ENCODE measurements at regions not wholly inside any gene's neighbourhood (a gene's known extent, or its start where the extent isn't known, plus 50 kb on each side); places are given as distances from the start of the nearest gene placed in this dataset.
"Not testable (repeated sequence)": the region's sequence is repeated elsewhere in the genome, so short reads cannot be mapped to it uniquely, and the experiment has no call there.

- Histone ChIP-seq H3K36me3 (ENCODE audit: control insufficient read depth, insufficient read depth, low read length) (no peaks in the 10 kb centered on the region), H3K27me3 (ENCODE audit: control insufficient read depth, insufficient read depth, low read length) (no peaks in the 10 kb centered on the region), H3K4me1 (ENCODE audit: control insufficient read depth, insufficient read depth, low read length) (no peaks in the 10 kb centered on the region), H3K9me3 (replicated peaks; ENCODE audit: control insufficient read depth, low read depth, low read length) (no peaks in the 10 kb centered on the region), H3K4me3 (ENCODE audit: low read length) (no peak overlapping the region), H3K27ac (ENCODE audit: low read length) (no peak overlapping the region)
- DNase-seq: no peak
- WGBS (ENCODE audit: insufficient coverage): 56% methylated on average over 4 of the region's 4 CpGs
Measured at GRCh38 chr15:47885920-47886319, 168.6 kb downstream of the SEMA6D start.

DNA sequence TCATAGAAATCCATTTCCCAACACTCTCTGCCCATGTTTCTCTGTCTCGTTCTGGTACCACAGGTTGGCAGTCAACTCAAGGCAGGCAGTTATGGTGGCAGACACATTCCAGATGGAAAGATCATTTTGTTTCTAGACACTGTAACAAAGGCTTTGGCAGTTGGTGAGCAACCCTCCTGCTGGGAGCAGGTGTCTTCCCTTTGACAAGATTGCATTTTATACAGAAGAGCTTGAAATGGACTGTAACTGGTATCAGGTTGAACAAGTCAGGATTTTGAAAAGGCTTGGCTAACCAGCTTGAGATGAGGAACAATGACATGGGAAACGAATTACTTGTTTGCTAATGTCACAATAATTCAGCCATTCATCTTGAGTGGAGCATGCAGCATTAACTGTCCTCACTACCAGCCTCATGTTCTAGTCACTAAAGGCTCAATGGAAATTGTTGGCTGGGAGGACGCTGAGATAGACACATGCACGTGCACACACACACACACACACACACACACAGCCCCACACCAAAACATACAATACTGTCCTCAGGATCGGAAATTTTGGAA is 170.0 kb downstream of the SEMA6D start:
- Histone ChIP-seq H3K36me3 (ENCODE audit: control insufficient read depth, insufficient read depth, low read length) (no peaks in the 10 kb centered on the region), H3K9me3 (replicated peaks; ENCODE audit: control insufficient read depth, low read depth, low read length) (no peaks in the 10 kb centered on the region), H3K27me3 (ENCODE audit: control insufficient read depth, insufficient read depth, low read length) (no peaks in the 10 kb centered on the region), H3K4me1 (ENCODE audit: control insufficient read depth, insufficient read depth, low read length) (no peaks in the 10 kb centered on the region), H3K4me3 (ENCODE audit: low read length) (no peak overlapping the region), H3K27ac (ENCODE audit: low read length) (no peak overlapping the region)
- no peak for DNase-seq
- 67% methylated on average over 2 of the region's 5 CpGs for WGBS (ENCODE audit: insufficient coverage)

GRCh38 chr15:47888385-47889100 is 171.2 kb downstream of the SEMA6D start:
- Histone ChIP-seq H3K36me3 (ENCODE audit: control insufficient read depth, insufficient read depth, low read length) (no peaks in the 10 kb centered on the region), H3K9me3 (replicated peaks; ENCODE audit: control insufficient read depth, low read depth, low read length) (no peaks in the 10 kb centered on the region), H3K27ac (ENCODE audit: low read length) (no peak overlapping the region), H3K4me3 (ENCODE audit: low read length) (no peak overlapping the region), H3K27me3 (ENCODE audit: control insufficient read depth, insufficient read depth, low read length) (no peaks in the 10 kb centered on the region), H3K4me1 (ENCODE audit: control insufficient read depth, insufficient read depth, low read length) (no peaks in the 10 kb centered on the region)
- WGBS (ENCODE audit: insufficient coverage): no CpG with 5 or more reads among the region's 2 CpGs
- DNase-seq: peak; percentile 27

DNA sequence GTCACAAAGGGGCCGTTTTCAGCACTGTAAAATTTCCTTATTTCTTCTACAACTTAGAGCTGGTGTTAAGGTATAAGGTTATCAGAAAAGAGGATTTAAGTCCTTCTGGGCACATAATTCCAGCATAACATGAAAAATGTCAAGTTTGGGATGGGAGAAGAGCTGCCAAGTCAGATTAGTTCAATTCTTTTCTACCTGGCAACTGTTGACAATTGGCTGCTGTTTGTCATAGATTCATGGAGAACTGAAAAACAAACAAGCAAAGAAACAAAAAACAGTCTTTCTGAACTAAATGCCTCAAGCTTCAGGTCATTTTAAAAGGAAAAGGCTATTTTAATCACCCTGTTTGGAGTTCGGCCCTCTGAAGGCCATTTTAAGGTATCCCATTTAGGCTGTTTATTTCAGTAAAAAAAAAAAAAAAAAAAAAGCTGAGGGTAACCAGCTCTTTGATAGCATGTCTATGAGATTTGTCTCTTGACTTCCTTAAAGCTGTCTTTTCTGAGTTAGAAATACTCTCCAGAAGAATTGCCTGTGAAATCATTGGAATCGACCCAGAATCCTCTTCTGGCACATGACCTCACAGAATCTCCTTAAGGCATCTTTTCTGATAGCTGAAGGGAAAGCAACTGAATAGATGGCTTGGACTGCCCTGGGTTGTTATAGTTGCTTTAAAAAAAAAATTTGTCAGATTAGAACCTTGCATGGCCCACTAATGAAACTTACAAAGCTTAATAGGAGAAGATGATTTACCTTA is 173.3 kb downstream of the SEMA6D start:
- H3K4me3 ChIP-seq (ENCODE audit: low read length): no peak overlapping the region
- no peaks in the 10 kb centered on the region for H3K36me3 ChIP-seq (ENCODE audit: control insufficient read depth, insufficient read depth, low read length)
- no peaks in the 10 kb centered on the region for H3K9me3 ChIP-seq (replicated peaks; ENCODE audit: control insufficient read depth, low read depth, low read length)
- H3K27me3 ChIP-seq (ENCODE audit: control insufficient read depth, insufficient read depth, low read length): no peaks in the 10 kb centered on the region
- no peak overlapping the region for H3K27ac ChIP-seq (ENCODE audit: low read length)
- no peaks in the 10 kb centered on the region for H3K4me1 ChIP-seq (ENCODE audit: control insufficient read depth, insufficient read depth, low read length)
- no CpG with 5 or more reads among the region's 3 CpGs for WGBS (ENCODE audit: insufficient coverage)
- peak; percentile 56 for DNase-seq

DNA sequence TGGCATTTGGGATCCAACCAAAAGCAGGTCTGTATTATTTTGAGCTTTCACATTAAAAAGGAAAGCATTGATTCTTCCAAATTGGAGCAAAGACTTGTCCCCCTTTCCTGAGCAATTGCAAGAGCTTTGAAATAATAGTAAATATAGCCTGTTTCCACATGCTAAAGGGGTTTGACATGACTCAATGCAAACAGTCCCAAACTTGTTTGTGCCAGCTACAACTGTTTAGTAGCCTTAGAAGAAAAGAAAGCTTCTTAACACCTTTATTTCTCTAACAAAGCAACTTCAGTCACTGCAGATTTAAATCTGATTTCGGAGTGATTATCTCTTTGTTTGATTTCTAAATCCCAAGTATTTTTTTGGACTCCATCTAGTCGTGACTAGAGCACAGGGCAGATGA is 180.2 kb downstream of the SEMA6D start:
- no peak for DNase-seq
- no peaks in the 10 kb centered on the region for H3K9me3 ChIP-seq (replicated peaks; ENCODE audit: control insufficient read depth, low read depth, low read length)
- H3K4me1 ChIP-seq (ENCODE audit: control insufficient read depth, insufficient read depth, low read length): no peaks in the 10 kb centered on the region
- no peaks in the 10 kb centered on the region for H3K36me3 ChIP-seq (ENCODE audit: control insufficient read depth, insufficient read depth, low read length)
- no peak overlapping the region for H3K4me3 ChIP-seq (ENCODE audit: low read length)
- H3K27me3 ChIP-seq (ENCODE audit: control insufficient read depth, insufficient read depth, low read length): no peaks in the 10 kb centered on the region
- no CpG with 5 or more reads among the region's 2 CpGs for WGBS (ENCODE audit: insufficient coverage)
- no peak overlapping the region for H3K27ac ChIP-seq (ENCODE audit: low read length)

DNA sequence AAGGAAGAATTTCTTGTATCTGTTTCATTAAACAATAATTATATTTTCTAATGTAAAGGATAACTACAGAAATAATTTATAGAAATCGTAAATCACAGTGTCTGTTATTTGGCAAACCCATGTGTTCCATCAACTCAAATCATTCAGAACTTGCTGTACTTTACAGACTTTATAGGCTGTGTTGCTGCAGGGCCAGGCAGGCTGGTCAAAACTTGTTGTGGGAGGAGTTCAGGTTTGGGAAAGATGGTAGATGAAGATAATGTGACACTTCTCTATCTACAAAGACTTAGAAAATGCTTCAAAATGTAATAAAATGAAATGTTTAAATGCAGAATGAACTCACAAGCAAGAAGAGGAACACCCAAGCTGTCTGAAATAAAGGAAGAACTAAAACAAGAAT is 183.4 kb downstream of the SEMA6D start:
- Histone ChIP-seq H3K27ac (ENCODE audit: low read length) (no peak overlapping the region), H3K4me1 (ENCODE audit: control insufficient read depth, insufficient read depth, low read length) (no peaks in the 10 kb centered on the region), H3K27me3 (ENCODE audit: control insufficient read depth, insufficient read depth, low read length) (no peaks in the 10 kb centered on the region), H3K9me3 (replicated peaks; ENCODE audit: control insufficient read depth, low read depth, low read length) (peaks cover 14% of the 10 kb centered on the region), H3K36me3 (ENCODE audit: control insufficient read depth, insufficient read depth, low read length) (no peaks in the 10 kb centered on the region), H3K4me3 (ENCODE audit: low read length) (no peak overlapping the region)
- no CpG with 5 or more reads among the region's 1 CpG for WGBS (ENCODE audit: insufficient coverage)
- no peak for DNase-seq

GRCh38 chr15:47903368-47903767 is 186.1 kb downstream of the SEMA6D start:
- no peaks in the 10 kb centered on the region for H3K27me3 ChIP-seq (ENCODE audit: control insufficient read depth, insufficient read depth, low read length)
- H3K4me3 ChIP-seq (ENCODE audit: low read length): no peak overlapping the region
- H3K36me3 ChIP-seq (ENCODE audit: control insufficient read depth, insufficient read depth, low read length): no peaks in the 10 kb centered on the region
- no peak overlapping the region for H3K27ac ChIP-seq (ENCODE audit: low read length)
- H3K4me1 ChIP-seq (ENCODE audit: control insufficient read depth, insufficient read depth, low read length): no peaks in the 10 kb centered on the region
- peaks cover 14% of the 10 kb centered on the region for H3K9me3 ChIP-seq (replicated peaks; ENCODE audit: control insufficient read depth, low read depth, low read length)
- DNase-seq: no peak

DNA sequence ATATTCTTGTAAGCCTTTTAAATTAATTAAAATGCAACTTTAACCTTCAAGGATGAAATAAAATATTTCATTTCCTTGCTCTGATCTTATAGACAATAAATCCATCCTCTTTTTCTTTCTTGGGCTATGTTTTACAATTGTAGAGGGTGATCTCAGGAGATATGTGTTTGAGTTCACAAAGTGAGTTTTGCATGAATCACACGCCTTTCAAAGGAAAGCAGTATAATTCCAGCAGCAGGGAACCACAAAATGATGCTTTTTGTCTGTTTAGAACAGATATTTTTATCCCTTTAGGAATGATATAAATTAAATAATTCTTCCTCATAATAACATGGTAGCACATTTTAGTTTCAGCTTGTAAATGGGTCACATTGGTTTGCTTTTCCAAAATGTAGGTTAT is 191.2 kb downstream of the SEMA6D start:
- Histone ChIP-seq H3K4me1 (ENCODE audit: control insufficient read depth, insufficient read depth, low read length) (no peaks in the 10 kb centered on the region), H3K36me3 (ENCODE audit: control insufficient read depth, insufficient read depth, low read length) (no peaks in the 10 kb centered on the region), H3K4me3 (ENCODE audit: low read length) (no peak overlapping the region), H3K9me3 (replicated peaks; ENCODE audit: control insufficient read depth, low read depth, low read length) (peaks cover 7% of the 10 kb centered on the region), H3K27me3 (ENCODE audit: control insufficient read depth, insufficient read depth, low read length) (no peaks in the 10 kb centered on the region), H3K27ac (ENCODE audit: low read length) (no peak overlapping the region)
- no CpG with 5 or more reads among the region's 1 CpG for WGBS (ENCODE audit: insufficient coverage)
- DNase-seq: no peak

- H3K4me3 ChIP-seq (ENCODE audit: low read length): no peak overlapping the region
- no CpG with 5 or more reads among the region's 4 CpGs for WGBS (ENCODE audit: insufficient coverage)
- no peaks in the 10 kb centered on the region for H3K4me1 ChIP-seq (ENCODE audit: control insufficient read depth, insufficient read depth, low read length)
- H3K9me3 ChIP-seq (replicated peaks; ENCODE audit: control insufficient read depth, low read depth, low read length): peaks cover 7% of the 10 kb centered on the region
- H3K36me3 ChIP-seq (ENCODE audit: control insufficient read depth, insufficient read depth, low read length): no peaks in the 10 kb centered on the region
- DNase-seq: no peak
- no peaks in the 10 kb centered on the region for H3K27me3 ChIP-seq (ENCODE audit: control insufficient read depth, insufficient read depth, low read length)
- H3K27ac ChIP-seq (ENCODE audit: low read length): no peak overlapping the region
Measured at GRCh38 chr15:47908950-47909670, 191.8 kb downstream of the SEMA6D start.

DNA sequence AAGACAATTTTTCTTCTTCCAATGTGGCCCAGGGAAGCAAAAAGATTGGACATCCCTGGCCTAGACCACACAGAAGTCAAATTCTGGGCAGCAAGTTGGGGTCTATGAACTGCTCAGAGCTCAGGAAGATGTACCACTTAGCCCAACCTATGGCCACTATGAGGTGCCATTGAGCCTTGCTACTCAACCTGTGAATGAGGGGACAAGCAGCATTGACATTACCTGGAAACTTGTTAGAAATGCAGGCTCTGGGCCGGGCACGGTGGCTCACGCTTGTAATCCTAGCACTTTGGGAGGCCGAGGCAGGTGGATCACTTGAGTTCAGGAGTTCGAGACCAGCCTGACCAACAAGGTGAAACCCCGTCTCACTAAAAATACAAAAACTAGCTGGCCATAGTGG is 195.6 kb downstream of the SEMA6D start:
- H3K4me3 ChIP-seq (ENCODE audit: low read length); H3K4me1 ChIP-seq (ENCODE audit: control insufficient read depth, insufficient read depth, low read length); DNase-seq; H3K27ac ChIP-seq (ENCODE audit: low read length); H3K9me3 ChIP-seq (replicated peaks; ENCODE audit: control insufficient read depth, low read depth, low read length); H3K27me3 ChIP-seq (ENCODE audit: control insufficient read depth, insufficient read depth, low read length); H3K36me3 ChIP-seq (ENCODE audit: control insufficient read depth, insufficient read depth, low read length): not testable (repeated sequence)
- no CpG with 5 or more reads among the region's 6 CpGs for WGBS (ENCODE audit: insufficient coverage)

All from muscle of leg (tissue), 3 donors.